H1 (cell line): ENCODE measurements at regions not wholly inside any gene's neighbourhood (a gene's known extent, or its start where the extent isn't known, plus 50 kb on each side); places are given as distances from the start of the nearest gene placed in this dataset.

Experiments used
- ASH2L ChIP-seq: fragments of 200-600, 300-600 bp; sonication (generic); IDR thresholded peaks from one replicate; pipeline ENCODE4 v1.7.1; 2017; ENCODE audit warnings: low read length
- EZH2 ChIP-seq: fragments of 200-600 bp; sonication (generic); IDR thresholded peaks from 2 replicates; pipeline ENCODE4 v1.7.1; 2012; ENCODE audit warnings: low read depth, mild to moderate bottlenecking, moderate library complexity, low read length, inconsistent platforms; ENCODE audit not compliant: severe bottlenecking
- YY1 ChIP-seq: IDR thresholded peaks from 2 replicates; pipeline ENCODE4 v1.6.1; 2011; ENCODE audit warnings: low read depth, mild to moderate bottlenecking, low read length

GRCh38 chrX:73767017-73767416, 85.5 kb downstream of the XIST start:
- no peak for TF ChIP-seq YY1
- TF ChIP-seq EZH2: no peak
- no peak for TF ChIP-seq ASH2L
